BJ (cell line): ENCODE measurements at regions not wholly inside any gene's neighbourhood (a gene's known extent, or its start where the extent isn't known, plus 50 kb on each side); places are given as distances from the start of the nearest gene placed in this dataset.

Experiments used
- CTCF ChIA-PET: fragments of 350-600 bp; formaldehyde crosslinking; extraction: SDS; loops from one replicate; lab custom pipeline; 2021; ENCODE audit warnings: antibody characterized with exemption, inconsistent platforms; lab: Yijun Ruan, JAX
- POLR2A ChIA-PET: fragments of 300-600 bp; sonication (Branson Sonifier 250); formaldehyde crosslinking; extraction: SDS; loops from one replicate; lab custom pipeline; 2021; ENCODE audit warnings: antibody characterized with exemption; lab: Charles Lee
- DNase-seq: peaks from one replicate; pipeline ENCODE4 v3.0.0-alpha.2; 2011; ENCODE audit warnings: low read depth
- H3K27me3 ChIP-seq: 2 replicates; pipeline ENCODE4 v1.6.0; 2011; ENCODE audit warnings: low read length; ENCODE audit not compliant: control insufficient read depth, insufficient read depth
- H3K36me3 ChIP-seq: 2 replicates; pipeline ENCODE4 v1.5.1; 2011; ENCODE audit warnings: low read length; ENCODE audit not compliant: control insufficient read depth, insufficient read depth
- H3K4me3 ChIP-seq: 2 replicates; pipeline ENCODE4 v1.5.1; 2011; ENCODE audit warnings: low read depth, mild to moderate bottlenecking, control low read depth, low read length
- TF ChIP-seq, protein P1 (sequence below): IDR thresholded peaks from 2 replicates; pipeline ENCODE4 v1.5.1; 2011; ENCODE audit warnings: low read depth, mild to moderate bottlenecking, control low read depth, inconsistent platforms, low read length, moderate library complexity; ENCODE audit not compliant: insufficient read depth

DNA sequence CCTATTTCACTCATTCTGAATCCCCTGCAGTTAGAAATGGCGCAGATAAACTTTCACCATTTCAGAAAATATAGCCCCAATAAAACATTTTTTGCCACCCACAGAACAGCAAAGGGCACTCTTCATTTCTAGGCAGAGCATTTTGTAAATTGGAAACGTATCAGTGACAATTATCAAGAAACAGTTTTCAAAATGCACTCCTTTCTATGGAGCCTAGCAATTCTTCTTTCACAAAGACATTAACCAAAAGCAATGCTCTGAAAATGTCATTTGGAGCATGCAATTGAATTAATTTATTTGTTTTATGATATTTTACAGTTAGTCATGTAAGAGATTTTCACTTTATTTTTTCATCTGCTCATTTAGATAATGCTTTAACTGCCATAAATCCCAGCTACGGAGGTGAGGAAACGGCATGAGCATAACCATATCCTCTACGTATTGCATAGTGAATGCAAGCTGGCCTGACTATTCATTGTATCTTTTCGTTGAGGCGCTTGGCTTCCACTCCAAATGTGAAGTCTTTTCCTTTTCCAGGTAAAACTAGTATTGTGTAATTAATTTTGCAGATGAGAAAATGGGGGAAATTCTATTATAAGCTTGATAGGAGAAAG is 813.4 kb downstream of the C6orf118 start:
- no peak for DNase-seq
- no peak overlapping the region for H3K4me3 ChIP-seq

DNA sequence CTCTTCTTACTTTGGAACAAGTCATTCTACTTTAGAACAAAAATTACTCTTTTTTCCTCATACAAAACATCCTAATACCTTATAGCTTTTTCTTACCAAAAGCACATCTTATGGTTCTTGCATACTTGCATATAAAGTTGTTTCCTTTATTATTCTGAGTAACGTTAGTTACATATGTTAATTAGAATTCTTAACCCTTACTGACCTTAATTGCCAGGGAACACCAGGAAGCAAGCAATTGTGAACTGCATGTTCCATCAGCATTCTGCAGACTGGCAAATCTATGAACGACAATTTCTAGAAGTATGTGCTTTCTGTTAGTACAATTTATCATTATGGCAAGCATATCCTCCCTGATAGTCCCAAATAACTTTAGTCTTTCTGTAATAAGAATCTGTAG is 831.0 kb downstream of the C6orf118 start:
- H3K36me3 ChIP-seq: no peaks in the 10 kb centered on the region
- no peaks in the 10 kb centered on the region for H3K27me3 ChIP-seq
- no peak for DNase-seq
- TF ChIP-seq, protein P1, sequence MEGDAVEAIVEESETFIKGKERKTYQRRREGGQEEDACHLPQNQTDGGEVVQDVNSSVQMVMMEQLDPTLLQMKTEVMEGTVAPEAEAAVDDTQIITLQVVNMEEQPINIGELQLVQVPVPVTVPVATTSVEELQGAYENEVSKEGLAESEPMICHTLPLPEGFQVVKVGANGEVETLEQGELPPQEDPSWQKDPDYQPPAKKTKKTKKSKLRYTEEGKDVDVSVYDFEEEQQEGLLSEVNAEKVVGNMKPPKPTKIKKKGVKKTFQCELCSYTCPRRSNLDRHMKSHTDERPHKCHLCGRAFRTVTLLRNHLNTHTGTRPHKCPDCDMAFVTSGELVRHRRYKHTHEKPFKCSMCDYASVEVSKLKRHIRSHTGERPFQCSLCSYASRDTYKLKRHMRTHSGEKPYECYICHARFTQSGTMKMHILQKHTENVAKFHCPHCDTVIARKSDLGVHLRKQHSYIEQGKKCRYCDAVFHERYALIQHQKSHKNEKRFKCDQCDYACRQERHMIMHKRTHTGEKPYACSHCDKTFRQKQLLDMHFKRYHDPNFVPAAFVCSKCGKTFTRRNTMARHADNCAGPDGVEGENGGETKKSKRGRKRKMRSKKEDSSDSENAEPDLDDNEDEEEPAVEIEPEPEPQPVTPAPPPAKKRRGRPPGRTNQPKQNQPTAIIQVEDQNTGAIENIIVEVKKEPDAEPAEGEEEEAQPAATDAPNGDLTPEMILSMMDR: no peak
- ChIA-PET CTCF (no interaction called here), POLR2A (no interaction called here)
- no peak overlapping the region for H3K4me3 ChIP-seq

More for the DNA sequence above, 813.4 kb downstream of the C6orf118 start:
- TF ChIP-seq, protein P1: no peak
- CTCF ChIA-PET: no interaction called here
- H3K27me3 ChIP-seq: no peaks in the 10 kb centered on the region
- POLR2A ChIA-PET: no interaction called here
- H3K36me3 ChIP-seq: no peaks in the 10 kb centered on the region

DNA sequence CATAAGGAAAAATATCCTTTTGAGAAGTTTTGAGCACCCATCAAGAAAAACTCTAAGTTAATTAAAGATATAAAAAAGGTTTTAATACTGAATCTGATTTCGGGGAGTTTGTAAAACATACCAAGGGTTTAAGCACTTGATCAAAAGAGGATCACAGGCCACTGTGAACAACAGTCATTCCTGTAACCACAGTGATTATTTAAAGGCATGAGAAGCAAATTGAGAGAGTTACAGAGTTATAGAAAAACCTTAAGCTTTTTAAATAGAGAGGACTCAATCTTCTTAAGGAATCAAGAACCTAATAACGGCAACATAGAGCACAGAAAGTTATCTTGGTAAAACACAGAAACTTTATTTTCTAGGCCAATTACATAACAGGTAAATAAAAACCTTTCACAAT is 831.6 kb downstream of the C6orf118 start:
- CTCF ChIA-PET: no interaction called here
- POLR2A ChIA-PET: no interaction called here
- no peaks in the 10 kb centered on the region for H3K36me3 ChIP-seq
- TF ChIP-seq, protein P1: no peak
- no peaks in the 10 kb centered on the region for H3K27me3 ChIP-seq
- no peak overlapping the region for H3K4me3 ChIP-seq
- no peak for DNase-seq

DNA sequence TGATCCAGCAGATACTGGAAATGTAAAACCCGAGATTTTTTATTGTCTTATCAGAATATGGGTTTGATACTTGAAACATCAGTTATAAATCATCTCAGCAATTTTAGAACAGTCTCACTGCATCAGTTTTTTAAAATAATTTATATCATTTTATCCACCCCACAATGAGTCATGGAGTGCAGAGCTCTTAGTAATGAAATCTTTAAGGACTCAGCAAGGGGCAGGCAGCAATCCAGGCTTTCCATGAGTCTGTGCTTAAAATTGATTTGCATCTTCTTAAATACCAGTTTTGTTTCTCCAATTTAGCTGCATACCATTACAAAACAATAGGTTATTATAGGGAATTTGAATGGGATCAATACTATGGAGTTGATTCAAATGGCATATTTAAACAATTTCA is 832.3 kb downstream of the C6orf118 start:
- CTCF ChIA-PET: no interaction called here
- DNase-seq: no peak

DNA sequence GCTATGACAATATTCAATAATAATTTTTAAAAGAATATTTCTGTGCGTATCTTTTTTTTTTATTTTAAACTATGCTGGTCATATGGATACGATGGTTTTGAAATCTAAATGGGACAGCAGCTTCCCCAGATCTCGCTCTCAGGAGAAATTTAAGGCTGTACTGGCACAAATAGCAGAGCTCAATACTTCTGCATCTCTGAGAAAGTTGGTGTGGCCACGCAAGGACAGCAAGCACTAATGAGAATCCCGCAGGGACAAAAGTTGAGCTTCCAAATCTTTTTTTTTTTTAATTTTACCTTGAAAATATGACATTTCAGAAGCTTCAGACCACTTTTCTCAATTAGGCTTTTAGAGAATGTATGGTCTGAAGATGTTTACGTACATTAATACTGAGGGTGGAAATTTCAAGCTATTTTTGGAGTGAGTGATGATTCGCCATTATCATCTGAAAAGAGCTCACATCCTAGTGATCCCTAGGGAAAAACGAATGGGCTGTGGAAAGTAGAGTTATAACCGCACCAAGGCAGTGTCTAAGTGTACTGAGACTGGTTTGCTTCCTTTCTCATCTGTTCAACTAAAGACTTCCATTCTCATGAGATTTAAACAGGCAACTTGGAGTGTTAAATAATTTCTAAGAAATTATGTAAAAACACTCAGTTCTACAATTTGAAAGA is 840.0 kb downstream of the C6orf118 start:
- no peak for DNase-seq
- CTCF ChIA-PET: no interaction called here
- Histone ChIP-seq H3K27me3 (no peaks in the 10 kb centered on the region), H3K4me3 (no peak overlapping the region), H3K36me3 (no peaks in the 10 kb centered on the region)
- POLR2A ChIA-PET: no interaction called here
- TF ChIP-seq, protein P1: no peak

More for the DNA sequence above, 832.3 kb downstream of the C6orf118 start:
- Histone ChIP-seq H3K36me3 (no peaks in the 10 kb centered on the region), H3K27me3 (no peaks in the 10 kb centered on the region), H3K4me3 (no peak overlapping the region)
- TF ChIP-seq, protein P1: no peak
- POLR2A ChIA-PET: no interaction called here
